ENCODE measurements at regions not wholly inside any gene's neighbourhood (a gene's known extent, or its start where the extent isn't known, plus 50 kb on each side); places are given as distances from the start of the nearest gene placed in this dataset.

GRCh38 chr20:58148891-58149290, 79.6 kb downstream of the ANKRD60 start:
- H3K27ac ChIP-seq (ENCODE audit: insufficient read depth, low read depth, low read length), result no peak overlapping the region
- no peak overlapping the region for H2AFZ ChIP-seq (ENCODE audit: low read depth, low read length)
- H3K27me3 ChIP-seq (ENCODE audit: control insufficient read depth in 2 of 2, insufficient read depth in 2 of 2, low read length in 2 of 2), result peaks cover 0 to 6% of the 10 kb centered on the region in 2 experiments
- no peaks in the 10 kb centered on the region for H3K36me3 ChIP-seq (ENCODE audit: control insufficient read depth in 2 of 2, extremely low read depth in 1 of 2, insufficient read depth in 2 of 2, low read length in 2 of 2)
- no peak for TF ChIP-seq FOS (IDR thresholded peaks at IDR 0.05; ENCODE audit: borderline replicate concordance, insufficient read depth, low read length)
- TF ChIP-seq GATA2 (IDR thresholded peaks at IDR 0.05; ENCODE audit: insufficient read depth, insufficient read length, low read depth, low read length), result no peak
- H4K20me1 ChIP-seq (replicated peaks; ENCODE audit: control insufficient read depth, extremely low read depth, insufficient read depth, low read length), result no peaks in the 10 kb centered on the region
- DNase-seq (ENCODE audit: low read depth, low spot score), result no peak
- no peak overlapping the region for H3K9ac ChIP-seq (replicated peaks; ENCODE audit: extremely low read depth, insufficient read depth, low read length)
- H3K4me3 ChIP-seq (replicated peaks in 1 of 3; ENCODE audit: insufficient read depth in 1 of 3, low read depth in 1 of 3, low read length in 3 of 3), result no peak overlapping the region
- no peaks in the 10 kb centered on the region for H3K9me1 ChIP-seq (replicated peaks; ENCODE audit: control insufficient read depth, extremely low read depth, insufficient read depth, low read length)
- intact Hi-C loops (cut with micrococcal nuclease), result no loop called here
- no TSS peak for BruUV-seq (replicated peaks)
- dilution Hi-C loops (cut with MboI; ENCODE audit: extremely low pct_ligation_motif_present, low sequenced_read_pairs), result no loop called here
- H3K9me3 ChIP-seq (replicated peaks; ENCODE audit: control insufficient read depth, insufficient read depth, low read length), result no peaks in the 10 kb centered on the region
- H3K79me2 ChIP-seq (ENCODE audit: control insufficient read depth, insufficient read depth, low read length), result no peaks in the 10 kb centered on the region
- ChIA-PET CTCF (interaction anchor here (1.3 kb wide), 1 partner anchor 31 kb away, joined by 3 read pairs; no protein-coding TSS in a partner anchor), POLR2A (no interaction called here)
- H3K4me1 ChIP-seq (ENCODE audit: control insufficient read depth, extremely low read depth, insufficient read depth, low read length), result no peaks in the 10 kb centered on the region
- no peak for FAIRE-seq
- no peak overlapping the region for H3K4me2 ChIP-seq (ENCODE audit: insufficient read depth, low read length)

- ChIA-PET POLR2A (no interaction called here), CTCF (no interaction called here)
- H3K79me2 ChIP-seq (ENCODE audit: control insufficient read depth, insufficient read depth, low read length), result no peaks in the 10 kb centered on the region
- BruUV-seq (replicated peaks), result no TSS peak
- TF ChIP-seq POLR2AphosphoS5 (IDR thresholded peaks at IDR 0.05; ENCODE audit: insufficient read depth, low read depth, low read length), result no peak
- no peak for TF ChIP-seq EZH2 (IDR thresholded peaks at IDR 0.05; ENCODE audit: borderline replicate concordance, low read depth, low read length, severe bottlenecking)
- TF ChIP-seq FOS (IDR thresholded peaks at IDR 0.05; ENCODE audit: borderline replicate concordance, insufficient read depth, low read length), result no peak
- TF ChIP-seq POLR2A (IDR thresholded peaks at IDR 0.05; ENCODE audit: low read depth, low read length), result no peak
- TF ChIP-seq CTCF (IDR thresholded peaks at IDR 0.05; ENCODE audit: extremely low read depth in 1 of 2, insufficient read depth in 1 of 2, low read depth in 1 of 2, low read length in 2 of 2), result no peak
- no peak for TF ChIP-seq GATA2 (IDR thresholded peaks at IDR 0.05; ENCODE audit: insufficient read depth, insufficient read length, low read depth, low read length)
- no peak for TF ChIP-seq JUN (IDR thresholded peaks at IDR 0.05; ENCODE audit: borderline replicate concordance, insufficient read depth, insufficient read length, low read depth)
- no peak for TF ChIP-seq MYC (IDR thresholded peaks at IDR 0.05; ENCODE audit: low read depth, low read length)
- no peak for TF ChIP-seq MAX (IDR thresholded peaks at IDR 0.05; ENCODE audit: insufficient read depth, insufficient read length)
- dilution Hi-C loops (cut with MboI; ENCODE audit: extremely low pct_ligation_motif_present, low sequenced_read_pairs), result no loop called here
- no peaks in the 10 kb centered on the region for H3K9me1 ChIP-seq (replicated peaks; ENCODE audit: control insufficient read depth, extremely low read depth, insufficient read depth, low read length)
- no peak overlapping the region for H3K27ac ChIP-seq (ENCODE audit: insufficient read depth, low read depth, low read length)
- no peak overlapping the region for H2AFZ ChIP-seq (ENCODE audit: low read depth, low read length)
- no peak for DNase-seq (ENCODE audit: low read depth, low spot score)
- no peaks in the 10 kb centered on the region for H3K4me1 ChIP-seq (ENCODE audit: control insufficient read depth, extremely low read depth, insufficient read depth, low read length)
- no peak overlapping the region for H3K4me3 ChIP-seq (replicated peaks in 1 of 3; ENCODE audit: insufficient read depth in 1 of 3, low read depth in 1 of 3, low read length in 3 of 3)
- H3K27me3 ChIP-seq (ENCODE audit: control insufficient read depth in 2 of 2, insufficient read depth in 2 of 2, low read length in 2 of 2), result peaks cover 0 to 6% of the 10 kb centered on the region in 2 experiments
- H3K4me2 ChIP-seq (ENCODE audit: insufficient read depth, low read length), result no peak overlapping the region
- no peak for FAIRE-seq
- intact Hi-C loops (cut with micrococcal nuclease), result no loop called here
- H3K36me3 ChIP-seq (ENCODE audit: control insufficient read depth in 2 of 2, extremely low read depth in 1 of 2, insufficient read depth in 2 of 2, low read length in 2 of 2), result no peaks in the 10 kb centered on the region
- H4K20me1 ChIP-seq (replicated peaks; ENCODE audit: control insufficient read depth, extremely low read depth, insufficient read depth, low read length), result no peaks in the 10 kb centered on the region
- H3K9ac ChIP-seq (replicated peaks; ENCODE audit: extremely low read depth, insufficient read depth, low read length), result no peak overlapping the region
- H3K9me3 ChIP-seq (replicated peaks; ENCODE audit: control insufficient read depth, insufficient read depth, low read length), result no peaks in the 10 kb centered on the region
Measured at GRCh38 chr20:58147628-58148370, 80.7 kb downstream of the ANKRD60 start.
